Gastroesophageal sphincter (tissue), 4 donors: ENCODE measurements at regions not wholly inside any gene's neighbourhood (a gene's known extent, or its start where the extent isn't known, plus 50 kb on each side); places are given as distances from the start of the nearest gene placed in this dataset.
"Not testable (repeated sequence)": the region's sequence is repeated elsewhere in the genome, so short reads cannot be mapped to it uniquely, and the experiment has no call there.

Source experiments
- ATAC-seq: fragments of 150-250 bp; one replicate; pipeline ENCODE4 v1.9.1; 2016; ENCODE audit warnings: mild to moderate bottlenecking, moderate library complexity
- H3K27ac ChIP-seq, 4 donors: fragments of 200-600 bp; sonication (generic) in 3 of 4; 1 replicate in 3 of 4; 2 replicates in 1 of 4; pipeline ENCODE4 v1.5.1; 2016 to 2019
- H3K27me3 ChIP-seq: fragments of 200-600 bp; sonication (generic); one replicate; pipeline ENCODE4 v1.5.1; 2019
- H3K36me3 ChIP-seq, 2 donors: fragments of 200-600 bp; sonication (generic); one replicate each; pipeline ENCODE4 v1.5.1; 2019; ENCODE audit warnings: control low read depth in 1 of 2
- H3K4me1 ChIP-seq, 3 donors: fragments of 200-600 bp; sonication (generic); 1 replicate in 2 of 3; 2 replicates in 1 of 3; pipeline ENCODE4 v1.5.1; 2016 to 2019; ENCODE audit warnings: control low read depth in 2 of 3
- H3K4me3 ChIP-seq, 2 donors: fragments of 200-600 bp; sonication (generic); one replicate each; pipeline ENCODE4 v1.5.1; 2019; ENCODE audit warnings: mild to moderate bottlenecking in 1 of 2, moderate library complexity in 1 of 2
- H3K9me3 ChIP-seq, 3 donors: fragments of 200-600 bp; sonication (generic); one replicate each; pipeline ENCODE4 v1.5.1; 2017 to 2019; ENCODE audit warnings: control low read depth in 2 of 3
- CTCF ChIP-seq, 4 experiments: fragments of 200-600 bp in 2 of 4; fragments of 450-650 bp in 2 of 4; sonication (generic) in 1 of 4; IDR thresholded peaks; one replicate each; pipeline ENCODE4 v1.5.1; 2017 to 2019; ENCODE audit warnings: antibody characterized with exemption in 4 of 4, mild to moderate bottlenecking in 2 of 4, moderate library complexity in 2 of 4
- EP300 ChIP-seq: sonication (generic); formaldehyde crosslinking; IDR thresholded peaks from one replicate; pipeline ENCODE4 v1.6.1; 2017; ENCODE audit warnings: antibody characterized with exemption, mild to moderate bottlenecking
- POLR2A ChIP-seq, 2 donors: fragments of 450-650 bp; IDR thresholded peaks; one replicate each; pipeline ENCODE4 v1.6.1; 2017; ENCODE audit warnings: antibody characterized with exemption in 2 of 2, mild to moderate bottlenecking in 2 of 2, moderate library complexity in 1 of 2
- POLR2AphosphoS5 ChIP-seq: sonication (generic); formaldehyde crosslinking; IDR thresholded peaks from one replicate; pipeline ENCODE4 v1.6.1; 2017; ENCODE audit warnings: antibody characterized with exemption
- WGBS, 2 donors: methylation state at CpG; one replicate each; pipeline ENCODE4 v1.1.5; 2018; ENCODE audit warnings: low coverage in 1 of 2; 5-methylcytosine and 5-hydroxymethylcytosine counted together

GRCh38 chr5:12959713-12960112, 984.8 kb downstream of the DNAH5 start:
- WGBS, 2 donors: no CpG with 5 or more reads among the region's 1 CpG
- H3K27ac ChIP-seq: no peak overlapping the region
- no peaks in the 10 kb centered on the region for H3K9me3 ChIP-seq
- H3K36me3 ChIP-seq: no peaks in the 10 kb centered on the region
- TF ChIP-seq EP300 (no peak), POLR2A (IDR thresholded peaks at IDR 0.05) (no peak), POLR2AphosphoS5 (no peak), CTCF (IDR thresholded peaks at IDR 0.05) (no peak)
- no peaks in the 10 kb centered on the region for H3K27me3 ChIP-seq
- no peak overlapping the region for H3K4me3 ChIP-seq
- ATAC-seq: no peak
- H3K4me1 ChIP-seq: no peaks in the 10 kb centered on the region

DNA sequence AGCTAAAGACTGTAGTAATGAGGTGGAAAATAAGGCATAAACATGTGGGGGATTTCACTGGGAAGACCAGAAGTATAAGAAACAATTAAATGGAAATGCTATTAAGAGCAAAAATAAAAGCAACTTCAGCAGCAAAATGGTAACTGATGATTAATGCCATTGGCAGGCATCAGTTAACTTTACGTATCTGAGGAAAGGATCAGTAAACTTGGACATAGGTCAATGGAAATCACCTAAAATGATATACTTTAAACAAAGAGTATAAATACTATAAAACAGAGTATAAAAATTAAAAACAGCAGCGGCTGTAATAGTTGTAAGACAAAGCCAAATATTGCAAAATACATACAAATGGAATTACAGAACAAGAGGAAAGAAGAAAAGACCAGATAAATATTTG, 992.1 kb downstream of the DNAH5 start:
- ATAC-seq: no peak
- H3K4me3 ChIP-seq: no peak overlapping the region
- H3K36me3 ChIP-seq: no peaks in the 10 kb centered on the region
- TF ChIP-seq CTCF (IDR thresholded peaks at IDR 0.05) (no peak), EP300 (no peak), POLR2A (IDR thresholded peaks at IDR 0.05) (no peak), POLR2AphosphoS5 (no peak)
- H3K27ac ChIP-seq: no peak overlapping the region
- no peaks in the 10 kb centered on the region for H3K27me3 ChIP-seq
- H3K4me1 ChIP-seq: no peaks in the 10 kb centered on the region
- 0 to 42% methylated on average over 1 to 2 of the region's 2 CpGs for WGBS, 2 donors
- H3K9me3 ChIP-seq: no peaks in the 10 kb centered on the region

DNA sequence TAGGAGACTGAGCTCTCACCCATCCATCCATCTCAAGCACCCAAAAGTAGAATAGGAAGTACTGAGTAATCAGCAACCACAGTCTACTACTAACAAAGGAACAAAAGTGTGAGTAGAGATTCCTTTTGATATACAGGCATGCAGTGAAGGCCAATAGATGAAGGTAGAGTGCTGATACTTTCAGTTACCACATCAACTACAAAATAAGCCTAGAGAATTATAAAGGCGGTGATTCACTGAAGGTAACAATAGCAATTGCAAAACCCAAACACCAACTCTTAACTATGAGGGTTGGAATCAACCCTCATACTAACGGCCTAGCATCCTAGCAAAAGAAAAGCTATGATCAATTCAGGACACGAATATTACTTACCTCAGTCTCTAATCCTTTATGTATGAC, 992.6 kb downstream of the DNAH5 start:
- ATAC-seq: no peak
- no peak for TF ChIP-seq EP300
- no peak overlapping the region for H3K27ac ChIP-seq
- H3K4me1 ChIP-seq: no peaks in the 10 kb centered on the region
- no peaks in the 10 kb centered on the region for H3K36me3 ChIP-seq
- 66 to 83% methylated on average over 1 to 2 of the region's 3 CpGs for WGBS, 2 donors
- H3K4me3 ChIP-seq: no peak overlapping the region
- H3K27me3 ChIP-seq: no peaks in the 10 kb centered on the region
- H3K9me3 ChIP-seq: no peaks in the 10 kb centered on the region

- TF ChIP-seq EP300 (no peak), POLR2A (IDR thresholded peaks at IDR 0.05) (no peak), CTCF (IDR thresholded peaks at IDR 0.05) (no peak), POLR2AphosphoS5 (no peak)
- 80 to 87% methylated on average over 3 of the region's 3 CpGs for WGBS, 2 donors
- Histone ChIP-seq H3K27me3 (no peaks in the 10 kb centered on the region), H3K4me3 (no peak overlapping the region), H3K9me3 (no peaks in the 10 kb centered on the region), H3K36me3 (no peaks in the 10 kb centered on the region), H3K4me1 (no peaks in the 10 kb centered on the region), H3K27ac (no peak overlapping the region)
- no peak for ATAC-seq
Measured at GRCh38 chr5:12947379-12947778, 997.1 kb downstream of the DNAH5 start.

DNA sequence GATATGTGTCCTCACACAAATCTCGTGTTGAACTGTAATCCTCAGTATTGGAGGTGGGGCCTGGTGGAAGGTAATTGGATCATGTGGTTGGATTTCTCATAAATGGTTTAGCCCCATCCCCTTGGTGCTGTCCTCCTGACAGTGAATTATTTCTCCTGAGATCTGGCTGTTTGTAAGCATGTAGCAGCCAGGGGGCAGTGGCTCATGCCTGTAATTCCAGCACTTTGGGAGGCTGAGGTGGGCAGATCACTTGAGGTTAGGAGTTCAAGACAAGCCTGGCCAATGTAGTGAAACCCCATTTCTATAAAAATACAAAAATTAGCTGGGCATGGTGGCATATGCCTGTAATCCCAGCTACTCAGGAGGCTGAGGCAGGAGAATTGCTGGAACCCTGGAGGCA, 999.0 kb downstream of the DNAH5 start:
- H3K36me3 ChIP-seq, H3K27ac ChIP-seq, H3K4me1 ChIP-seq, H3K27me3 ChIP-seq, H3K9me3 ChIP-seq, ATAC-seq, H3K4me3 ChIP-seq: not testable (repeated sequence)
- WGBS, 2 donors: 13 to 67% methylated on average over 1 of the region's 1 CpG

DNA sequence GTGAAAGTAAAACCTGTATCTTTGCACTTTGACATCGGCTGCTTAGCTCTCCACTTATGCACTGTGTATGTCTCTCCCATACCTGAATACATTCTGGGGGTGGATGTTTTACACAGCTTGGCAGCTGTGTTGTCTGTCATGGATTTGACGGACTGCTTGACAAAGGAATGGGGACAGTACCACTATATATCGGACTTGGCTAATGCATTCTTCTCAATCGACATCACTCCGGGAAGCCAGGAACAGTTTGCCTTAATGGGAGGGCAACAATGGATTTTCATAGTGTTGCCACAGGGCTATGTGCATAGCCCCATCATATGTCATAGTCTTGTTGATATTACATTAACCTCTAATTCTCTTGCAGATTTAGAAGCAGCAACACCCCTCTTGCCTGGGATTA, 1008.3 kb downstream of the DNAH5 start:
- Histone ChIP-seq H3K4me3 (no peak overlapping the region), H3K27me3 (no peaks in the 10 kb centered on the region), H3K4me1 (no peaks in the 10 kb centered on the region), H3K36me3 (no peaks in the 10 kb centered on the region), H3K27ac (no peak overlapping the region), H3K9me3 (no peaks in the 10 kb centered on the region)
- no peak for ATAC-seq
- 100% methylated on average over 3 of the region's 5 CpGs; no CpG with 5 or more reads in 1 of the 2 donors for WGBS, 2 donors
- TF ChIP-seq POLR2AphosphoS5: no peak
- no peak for TF ChIP-seq CTCF (IDR thresholded peaks at IDR 0.05)
- no peak for TF ChIP-seq EP300
- TF ChIP-seq POLR2A (IDR thresholded peaks at IDR 0.05): no peak
